Esophagus muscularis mucosa (tissue), 4 donors: ENCODE measurements at regions not wholly inside any gene's neighbourhood (a gene's known extent, or its start where the extent isn't known, plus 50 kb on each side); places are given as distances from the start of the nearest gene placed in this dataset.

Experiments
- EP300 ChIP-seq: sonication (generic); formaldehyde crosslinking; IDR thresholded peaks from one replicate; pipeline ENCODE4 v1.6.1; 2017; ENCODE audit warnings: antibody characterized with exemption
- POLR2A ChIP-seq: fragments of 450-650 bp; IDR thresholded peaks from one replicate; pipeline ENCODE4 v1.6.1; 2017; ENCODE audit warnings: antibody characterized with exemption, moderate library complexity, mild to moderate bottlenecking, low read depth
- POLR2AphosphoS5 ChIP-seq, 2 donors: sonication (generic); formaldehyde crosslinking; IDR thresholded peaks; one replicate each; pipeline ENCODE4 v1.6.1; 2017; ENCODE audit warnings: antibody characterized with exemption in 2 of 2
- TF ChIP-seq, protein P1 (sequence below), 3 experiments: fragments of 200-600 bp in 2 of 3; fragments of 450-650 bp in 1 of 3; sonication (generic) in 2 of 3; IDR thresholded peaks; one replicate each; pipeline ENCODE4 v1.5.1; 2017 to 2019; ENCODE audit warnings: antibody characterized with exemption in 3 of 3, mild to moderate bottlenecking in 2 of 3, moderate library complexity in 1 of 3

DNA sequence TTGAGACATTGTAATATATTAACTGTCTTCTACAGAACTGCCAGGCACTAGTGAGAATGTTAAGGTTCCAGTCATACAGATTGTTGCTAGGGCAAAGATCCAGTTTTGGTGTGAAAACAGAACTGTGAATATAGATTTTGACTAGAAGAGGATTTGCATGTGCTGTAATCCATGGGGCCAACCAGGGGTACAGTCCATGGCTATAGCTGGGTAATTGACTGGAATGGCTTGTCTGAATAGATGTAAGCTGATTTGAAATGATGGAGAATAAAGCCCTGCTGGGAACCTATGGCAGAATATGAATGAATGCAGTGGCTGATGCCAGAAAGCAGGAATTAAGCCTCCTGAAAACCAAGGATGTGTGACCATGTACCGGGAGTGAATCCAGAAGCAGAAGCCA is 748.5 kb upstream of the CDH10 start:
- TF ChIP-seq, protein P1, sequence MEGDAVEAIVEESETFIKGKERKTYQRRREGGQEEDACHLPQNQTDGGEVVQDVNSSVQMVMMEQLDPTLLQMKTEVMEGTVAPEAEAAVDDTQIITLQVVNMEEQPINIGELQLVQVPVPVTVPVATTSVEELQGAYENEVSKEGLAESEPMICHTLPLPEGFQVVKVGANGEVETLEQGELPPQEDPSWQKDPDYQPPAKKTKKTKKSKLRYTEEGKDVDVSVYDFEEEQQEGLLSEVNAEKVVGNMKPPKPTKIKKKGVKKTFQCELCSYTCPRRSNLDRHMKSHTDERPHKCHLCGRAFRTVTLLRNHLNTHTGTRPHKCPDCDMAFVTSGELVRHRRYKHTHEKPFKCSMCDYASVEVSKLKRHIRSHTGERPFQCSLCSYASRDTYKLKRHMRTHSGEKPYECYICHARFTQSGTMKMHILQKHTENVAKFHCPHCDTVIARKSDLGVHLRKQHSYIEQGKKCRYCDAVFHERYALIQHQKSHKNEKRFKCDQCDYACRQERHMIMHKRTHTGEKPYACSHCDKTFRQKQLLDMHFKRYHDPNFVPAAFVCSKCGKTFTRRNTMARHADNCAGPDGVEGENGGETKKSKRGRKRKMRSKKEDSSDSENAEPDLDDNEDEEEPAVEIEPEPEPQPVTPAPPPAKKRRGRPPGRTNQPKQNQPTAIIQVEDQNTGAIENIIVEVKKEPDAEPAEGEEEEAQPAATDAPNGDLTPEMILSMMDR (IDR thresholded peaks at IDR 0.05): no peak
- TF ChIP-seq POLR2AphosphoS5 (IDR thresholded peaks at IDR 0.05) (no peak), POLR2A (no peak), EP300 (no peak)
